CD4-positive, alpha-beta T cell (primary cell): ENCODE measurements at regions not wholly inside any gene's neighbourhood (a gene's known extent, or its start where the extent isn't known, plus 50 kb on each side); places are given as distances from the start of the nearest gene placed in this dataset.

ENCODE experiments used
- ATAC-seq: fragments of 200-7000 bp; cut with Tn5 transposase; one replicate; pipeline ENCODE4 v1.10.0; 2022; ENCODE audit warnings: mild to moderate bottlenecking; ENCODE audit not compliant: poor library complexity
- CTCF ChIA-PET: fragments of 350-600 bp; sonication (Branson Sonifier 250); formaldehyde crosslinking; loops from one replicate; lab custom pipeline; 2021; ENCODE audit warnings: antibody characterized with exemption, inconsistent platforms; lab: Charles Lee
- POLR2A ChIA-PET: fragments of 350-600 bp; sonication (Branson Sonifier 250); formaldehyde crosslinking; loops from one replicate; lab custom pipeline; 2021; ENCODE audit warnings: antibody characterized with exemption, inconsistent platforms; lab: Charles Lee
- DNase-seq, 14 experiments: peaks; one replicate each; pipeline ENCODE4 v3.0.0-alpha.2; 2013 to 2020; ENCODE audit warnings: mixed read lengths in 2 of 14
- H3K27ac ChIP-seq, 2 donors: one replicate each; pipeline versions ENCODE4 v1.5.1 to v1.7.0; 2013; ENCODE audit warnings: low read length in 2 of 2, low read depth in 1 of 2, mild to moderate bottlenecking in 1 of 2
- H3K27me3 ChIP-seq, 2 experiments: 1 replicate in 1 of 2; 2 replicates in 1 of 2; pipeline versions ENCODE4 v1.6.1 to v1.7.0; 2013; ENCODE audit warnings: low read length in 2 of 2, control low read depth in 1 of 2, mild to moderate bottlenecking in 1 of 2, moderate library complexity in 1 of 2; ENCODE audit not compliant: insufficient read depth in 2 of 2, control insufficient read depth in 1 of 2
- H3K36me3 ChIP-seq: one replicate; pipeline ENCODE4 v1.6.1; 2013; ENCODE audit warnings: low read length, control low read depth; ENCODE audit not compliant: insufficient read depth
- H3K4me1 ChIP-seq: one replicate; pipeline ENCODE4 v1.6.1; 2013; ENCODE audit warnings: low read length, control low read depth; ENCODE audit not compliant: insufficient read depth
- H3K4me3 ChIP-seq: one replicate; pipeline ENCODE4 v1.5.1; 2013; ENCODE audit warnings: mild to moderate bottlenecking, low read length, moderate library complexity
- H3K9me3 ChIP-seq, 2 experiments: 1 replicate in 1 of 2; 2 replicates in 1 of 2; pipeline versions ENCODE4 v1.6.1 to v1.7.0; 2013; ENCODE audit warnings: low read length in 2 of 2, mild to moderate bottlenecking in 2 of 2, control low read depth in 1 of 2, moderate library complexity in 1 of 2; ENCODE audit not compliant: control insufficient read depth in 1 of 2, insufficient read depth in 1 of 2
- H3K27ac Mint-ChIP-seq: one replicate; pipeline ENCODE4 v1.8.0; 2020; ENCODE audit warnings: mixed read lengths
- H3K27me3 Mint-ChIP-seq: one replicate; pipeline ENCODE4 v1.8.0; 2021; ENCODE audit warnings: mixed read lengths
- H3K36me3 Mint-ChIP-seq: one replicate; pipeline ENCODE4 v1.8.0; 2021; ENCODE audit warnings: low read depth, mixed read lengths
- H3K4me1 Mint-ChIP-seq: one replicate; pipeline ENCODE4 v1.8.0; 2021; ENCODE audit warnings: low read depth, mixed read lengths
- H3K4me3 Mint-ChIP-seq: one replicate; pipeline ENCODE4 v1.8.0; 2020; ENCODE audit warnings: mild to moderate bottlenecking, mixed read lengths
- H3K9me3 Mint-ChIP-seq: one replicate; pipeline ENCODE4 v1.8.0; 2020; ENCODE audit warnings: mixed read lengths
- CTCF ChIP-seq: fragments of 200-600 bp; IDR thresholded peaks from one replicate; pipeline ENCODE4 v1.8.0; 2022; ENCODE audit warnings: antibody characterized with exemption, mild to moderate bottlenecking
- intact Hi-C, 2 experiments: fragments of 100-400 bp; cut with DNase I in 1 of 2; cut with micrococcal nuclease in 1 of 2; formaldehyde crosslinking; loops; one replicate each; pipeline versions ENCODE4 v1.15.1 to v1.9.0; 2023 to 2025; cut with DNase I, micrococcal nuclease

- Mint-ChIP-seq H3K9me3 (peaks cover 19% of the 10 kb centered on the region), H3K27me3 (no peaks in the 10 kb centered on the region), H3K4me3 (no peak overlapping the region), H3K4me1 (no peaks in the 10 kb centered on the region), H3K36me3 (no peaks in the 10 kb centered on the region), H3K27ac (no peak overlapping the region)
- ATAC-seq (no peak), DNase-seq (no peak)
- Histone ChIP-seq H3K36me3 (no peaks in the 10 kb centered on the region), H3K27me3 (no peaks in the 10 kb centered on the region), H3K4me1 (no peaks in the 10 kb centered on the region), H3K9me3 (peaks cover 0 to 6% of the 10 kb centered on the region in 2 experiments), H3K27ac (no peak overlapping the region), H3K4me3 (no peak overlapping the region)
- no peak for TF ChIP-seq CTCF
- CTCF ChIA-PET: no interaction called here
- POLR2A ChIA-PET: no interaction called here
- intact Hi-C loops: no loop called here
Observed at GRCh38 chr7:119374436-119374835, 898.5 kb upstream of the KCND2 start.

GRCh38 chr7:119377861-119378260 lies 895.1 kb upstream of the KCND2 start:
- no peak overlapping the region for H3K4me3 ChIP-seq
- peaks cover 9% of the 10 kb centered on the region for H3K9me3 Mint-ChIP-seq
- no peak overlapping the region for H3K4me3 Mint-ChIP-seq
- H3K36me3 ChIP-seq: no peaks in the 10 kb centered on the region
- H3K27ac Mint-ChIP-seq: no peak overlapping the region
- ChIA-PET CTCF (no interaction called here), POLR2A (no interaction called here)
- H3K9me3 ChIP-seq: peaks cover 0 to 6% of the 10 kb centered on the region in 2 experiments
- no peaks in the 10 kb centered on the region for H3K4me1 ChIP-seq
- DNase-seq: no peak
- no peak for ATAC-seq
- no peaks in the 10 kb centered on the region for H3K27me3 ChIP-seq
- no peaks in the 10 kb centered on the region for H3K36me3 Mint-ChIP-seq
- intact Hi-C loops: no loop called here
- no peak for TF ChIP-seq CTCF
- no peaks in the 10 kb centered on the region for H3K27me3 Mint-ChIP-seq
- H3K4me1 Mint-ChIP-seq: no peaks in the 10 kb centered on the region
- H3K27ac ChIP-seq: no peak overlapping the region

- Mint-ChIP-seq H3K9me3 (peaks cover 4% of the 10 kb centered on the region), H3K27ac (no peak overlapping the region), H3K27me3 (no peaks in the 10 kb centered on the region), H3K36me3 (no peaks in the 10 kb centered on the region), H3K4me3 (no peak overlapping the region), H3K4me1 (no peaks in the 10 kb centered on the region)
- no peak for TF ChIP-seq CTCF
- intact Hi-C loops: no loop called here
- no peak for ATAC-seq
- POLR2A ChIA-PET: no interaction called here
- Histone ChIP-seq H3K4me1 (no peaks in the 10 kb centered on the region), H3K9me3 (peaks cover 0 to 6% of the 10 kb centered on the region in 2 experiments), H3K36me3 (no peaks in the 10 kb centered on the region), H3K4me3 (no peak overlapping the region), H3K27me3 (no peaks in the 10 kb centered on the region), H3K27ac (no peak overlapping the region)
- CTCF ChIA-PET: no interaction called here
- DNase-seq: no peak
Observed at GRCh38 chr7:119382726-119383125, 890.2 kb upstream of the KCND2 start.
